Parathyroid adenoma (tissue), 2 donors: ENCODE measurements at regions not wholly inside any gene's neighbourhood (a gene's known extent, or its start where the extent isn't known, plus 50 kb on each side); places are given as distances from the start of the nearest gene placed in this dataset.

Source experiments
- H2AFZ ChIP-seq: fragments of 300-600 bp; sonication (generic); one replicate; pipeline ENCODE4 v1.7.0; 2017; ENCODE audit warnings: antibody characterized with exemption, mild to moderate bottlenecking
- H3K27ac ChIP-seq: fragments of 300-600 bp; sonication (generic); one replicate; pipeline ENCODE4 v1.7.0; 2017
- H3K27me3 ChIP-seq: fragments of 300-600 bp; sonication (generic); one replicate; pipeline ENCODE4 v1.7.0; 2017; ENCODE audit warnings: low read length; ENCODE audit not compliant: control insufficient read depth, insufficient read depth
- H3K36me3 ChIP-seq: fragments of 300-600 bp; sonication (generic); one replicate; pipeline ENCODE4 v1.7.0; 2017; ENCODE audit warnings: low read length; ENCODE audit not compliant: control insufficient read depth, insufficient read depth
- H3K4me1 ChIP-seq: fragments of 300-600 bp; sonication (generic); one replicate; pipeline ENCODE4 v1.7.0; 2017; ENCODE audit warnings: control low read depth
- H3K4me2 ChIP-seq: fragments of 300-600 bp; sonication (generic); one replicate; pipeline ENCODE4 v1.7.0; 2017; ENCODE audit warnings: low read length
- H3K4me3 ChIP-seq: fragments of 300-600 bp; sonication (generic); one replicate; pipeline ENCODE4 v1.7.0; 2017; ENCODE audit warnings: low read depth, low read length
- H3K79me2 ChIP-seq: fragments of 300-600 bp; sonication (generic); one replicate; pipeline ENCODE4 v1.7.0; 2017; ENCODE audit warnings: control low read depth
- H3K9ac ChIP-seq: fragments of 300-600 bp; sonication (generic); one replicate; pipeline ENCODE4 v1.7.0; 2017; ENCODE audit warnings: mild to moderate bottlenecking
- H3K9me3 ChIP-seq: fragments of 300-600 bp; sonication (generic); one replicate; pipeline ENCODE4 v1.7.0; 2017; ENCODE audit warnings: low read length; ENCODE audit not compliant: control insufficient read depth
- TF ChIP-seq, protein P1 (sequence below): fragments of 300-600 bp; sonication (generic); IDR thresholded peaks from one replicate; pipeline ENCODE4 v1.7.0; 2017; ENCODE audit warnings: antibody characterized with exemption, mild to moderate bottlenecking
- donor health status: primary hyperparathyroidism.

DNA sequence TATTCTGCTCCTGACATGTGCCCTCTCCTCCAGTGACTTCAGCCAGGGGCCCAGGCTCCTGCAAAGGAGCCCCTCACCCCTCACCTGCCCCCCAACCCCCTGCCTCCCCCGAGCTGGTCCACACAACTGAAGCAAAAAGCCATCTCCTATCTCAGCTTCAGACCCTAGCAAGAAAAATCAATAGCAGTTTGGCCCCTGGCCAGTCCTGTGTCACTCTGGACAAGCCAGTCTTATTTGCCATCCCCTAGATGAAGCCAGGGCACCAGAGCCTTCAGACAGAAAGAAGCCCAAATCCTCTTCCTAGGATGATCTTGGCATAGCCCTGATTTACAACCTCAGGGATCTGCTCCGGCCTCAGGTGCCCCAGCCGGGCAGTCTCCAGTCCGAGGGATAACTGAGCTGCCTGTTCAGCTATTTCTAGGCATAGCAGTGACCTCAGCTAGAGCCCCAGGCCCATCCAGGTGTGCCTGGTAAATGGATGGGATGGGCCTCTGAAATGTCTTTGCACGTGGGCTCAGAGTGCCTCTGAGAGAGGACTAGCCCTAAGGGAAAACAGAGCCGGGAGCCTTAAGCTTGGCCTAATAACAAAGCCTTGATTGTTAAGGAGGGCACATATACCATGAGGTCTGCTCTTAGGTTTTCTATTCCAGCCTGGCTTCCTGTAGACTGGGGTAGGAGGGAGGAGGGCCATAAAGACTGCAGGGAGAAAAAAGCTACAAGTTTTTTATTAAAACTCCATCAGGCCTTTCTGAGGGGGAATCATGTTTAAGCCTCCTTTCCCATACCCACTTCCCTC is 242.0 kb downstream of the SHQ1 start:
- H2AFZ ChIP-seq, result no peak overlapping the region
- no peaks in the 10 kb centered on the region for H3K36me3 ChIP-seq
- H3K4me3 ChIP-seq, result no peak overlapping the region
- H3K9me3 ChIP-seq, result no peaks in the 10 kb centered on the region
- no peak overlapping the region for H3K4me2 ChIP-seq
- no peak overlapping the region for H3K9ac ChIP-seq
- H3K4me1 ChIP-seq, result no peaks in the 10 kb centered on the region
- no peak overlapping the region for H3K27ac ChIP-seq
- TF ChIP-seq, protein P1, sequence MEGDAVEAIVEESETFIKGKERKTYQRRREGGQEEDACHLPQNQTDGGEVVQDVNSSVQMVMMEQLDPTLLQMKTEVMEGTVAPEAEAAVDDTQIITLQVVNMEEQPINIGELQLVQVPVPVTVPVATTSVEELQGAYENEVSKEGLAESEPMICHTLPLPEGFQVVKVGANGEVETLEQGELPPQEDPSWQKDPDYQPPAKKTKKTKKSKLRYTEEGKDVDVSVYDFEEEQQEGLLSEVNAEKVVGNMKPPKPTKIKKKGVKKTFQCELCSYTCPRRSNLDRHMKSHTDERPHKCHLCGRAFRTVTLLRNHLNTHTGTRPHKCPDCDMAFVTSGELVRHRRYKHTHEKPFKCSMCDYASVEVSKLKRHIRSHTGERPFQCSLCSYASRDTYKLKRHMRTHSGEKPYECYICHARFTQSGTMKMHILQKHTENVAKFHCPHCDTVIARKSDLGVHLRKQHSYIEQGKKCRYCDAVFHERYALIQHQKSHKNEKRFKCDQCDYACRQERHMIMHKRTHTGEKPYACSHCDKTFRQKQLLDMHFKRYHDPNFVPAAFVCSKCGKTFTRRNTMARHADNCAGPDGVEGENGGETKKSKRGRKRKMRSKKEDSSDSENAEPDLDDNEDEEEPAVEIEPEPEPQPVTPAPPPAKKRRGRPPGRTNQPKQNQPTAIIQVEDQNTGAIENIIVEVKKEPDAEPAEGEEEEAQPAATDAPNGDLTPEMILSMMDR, result no peak
- H3K79me2 ChIP-seq, result no peaks in the 10 kb centered on the region
- no peaks in the 10 kb centered on the region for H3K27me3 ChIP-seq

DNA sequence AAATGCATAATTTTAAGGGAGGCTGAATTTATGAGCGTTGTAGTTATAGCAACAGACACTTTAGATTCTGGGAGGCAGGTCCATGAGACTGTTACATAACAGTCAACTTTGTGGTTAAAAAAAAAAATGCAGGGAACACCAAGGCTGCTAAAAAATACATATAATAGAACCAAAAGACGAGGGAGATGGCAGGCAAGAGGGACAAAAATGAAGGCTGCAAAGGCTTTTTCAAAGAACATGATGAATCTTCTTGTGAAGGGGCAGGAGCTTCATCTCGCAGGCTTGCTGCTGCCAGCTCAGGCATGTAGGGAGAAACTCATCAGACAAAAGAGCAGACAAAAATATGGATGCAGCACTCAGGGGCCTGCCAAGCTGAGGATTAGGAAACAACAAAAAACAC is 243.9 kb downstream of the SHQ1 start:
- H3K27ac ChIP-seq, result no peak overlapping the region
- no peak overlapping the region for H3K4me3 ChIP-seq
- H3K4me1 ChIP-seq, result no peaks in the 10 kb centered on the region
- H3K9ac ChIP-seq, result no peak overlapping the region
- TF ChIP-seq, protein P1, result no peak
- no peaks in the 10 kb centered on the region for H3K79me2 ChIP-seq
- H3K9me3 ChIP-seq, result no peaks in the 10 kb centered on the region
- no peaks in the 10 kb centered on the region for H3K27me3 ChIP-seq
- no peak overlapping the region for H2AFZ ChIP-seq
- H3K36me3 ChIP-seq, result no peaks in the 10 kb centered on the region
- no peak overlapping the region for H3K4me2 ChIP-seq

DNA sequence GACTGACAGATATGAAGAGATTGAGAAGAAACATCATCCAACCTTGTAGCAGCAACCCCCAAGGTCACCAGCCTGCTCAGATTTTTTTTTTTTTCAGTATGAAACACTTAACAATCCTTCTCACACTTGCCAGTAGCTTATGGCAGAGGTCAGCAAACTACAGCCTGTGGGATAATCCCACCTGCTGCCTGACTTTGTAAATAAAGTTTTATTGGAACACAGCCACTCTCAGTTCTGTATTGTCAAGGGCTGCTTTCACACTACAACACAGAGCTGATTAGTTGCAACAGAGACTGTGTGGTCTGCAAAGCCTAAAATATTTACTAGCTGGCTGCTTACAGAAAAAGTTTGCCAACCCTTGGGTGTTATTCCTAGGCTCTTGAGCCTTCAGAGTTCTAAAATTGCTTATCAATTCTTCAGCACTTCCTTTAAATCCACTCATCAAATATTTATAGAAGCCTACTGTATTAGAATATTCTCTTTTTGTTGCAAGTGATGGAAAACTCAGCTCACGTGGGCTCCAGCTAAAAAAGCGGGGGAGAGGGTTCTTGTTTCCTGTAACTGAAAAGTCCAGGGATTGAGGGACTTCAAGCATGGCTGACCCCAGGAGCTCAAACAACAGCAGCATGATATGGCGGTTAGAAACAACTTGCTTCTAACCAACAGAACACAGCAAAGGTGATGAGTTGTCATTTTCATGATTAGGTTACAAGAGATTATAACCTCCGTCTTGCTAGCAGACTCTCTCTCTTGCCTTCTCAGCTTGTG is 246.1 kb downstream of the SHQ1 start:
- no peaks in the 10 kb centered on the region for H3K79me2 ChIP-seq
- no peak overlapping the region for H3K9ac ChIP-seq
- H3K4me3 ChIP-seq, result no peak overlapping the region
- H2AFZ ChIP-seq, result no peak overlapping the region
- no peaks in the 10 kb centered on the region for H3K27me3 ChIP-seq
- no peak overlapping the region for H3K27ac ChIP-seq
- no peaks in the 10 kb centered on the region for H3K9me3 ChIP-seq
- no peaks in the 10 kb centered on the region for H3K36me3 ChIP-seq
- no peaks in the 10 kb centered on the region for H3K4me1 ChIP-seq
- H3K4me2 ChIP-seq, result no peak overlapping the region
- TF ChIP-seq, protein P1, result no peak

DNA sequence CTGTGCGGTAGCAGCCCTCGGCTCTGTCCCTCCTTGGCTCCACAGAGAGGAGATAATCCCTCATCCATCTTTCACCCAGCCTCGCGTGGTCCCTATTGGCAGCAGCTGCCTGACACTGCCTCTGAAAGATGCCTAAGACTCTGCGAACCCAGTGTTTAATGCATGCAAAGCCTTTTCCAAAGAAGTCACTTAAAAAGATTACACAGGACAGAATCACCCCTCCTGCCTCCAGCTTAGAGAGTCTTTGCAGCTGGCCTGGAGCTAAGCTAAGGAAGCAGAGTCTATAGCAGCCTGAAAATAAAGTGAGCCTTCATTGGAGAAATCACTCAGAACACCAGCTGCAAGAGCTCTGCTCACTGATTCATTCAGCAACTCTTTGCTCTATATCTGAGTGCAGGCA is 247.2 kb downstream of the SHQ1 start:
- Histone ChIP-seq H3K79me2 (no peaks in the 10 kb centered on the region), H3K4me3 (no peak overlapping the region), H2AFZ (no peak overlapping the region), H3K4me1 (no peaks in the 10 kb centered on the region), H3K9ac (no peak overlapping the region), H3K4me2 (no peak overlapping the region), H3K27me3 (no peaks in the 10 kb centered on the region), H3K27ac (no peak overlapping the region), H3K36me3 (no peaks in the 10 kb centered on the region), H3K9me3 (no peaks in the 10 kb centered on the region)
- TF ChIP-seq, protein P1, result no peak
